Upper lobe of left lung (tissue), 4 donors: ENCODE measurements at regions not wholly inside any gene's neighbourhood (a gene's known extent, or its start where the extent isn't known, plus 50 kb on each side); places are given as distances from the start of the nearest gene placed in this dataset.

Experiments used
- EP300 ChIP-seq, 4 donors: sonication (generic); formaldehyde crosslinking; IDR thresholded peaks; one replicate each; pipeline ENCODE4 v1.5.1; 2017; ENCODE audit warnings: antibody characterized with exemption in 4 of 4, control low read depth in 2 of 4
- POLR2A ChIP-seq, 4 donors: fragments of 450-650 bp; IDR thresholded peaks; one replicate each; pipeline ENCODE4 v1.5.1; 2016 to 2017; ENCODE audit warnings: antibody characterized with exemption in 4 of 4, mild to moderate bottlenecking in 2 of 4
- TF ChIP-seq, protein P1 (sequence below), 6 experiments: fragments of 450-650 bp in 4 of 6; fragments of 200-600 bp in 2 of 6; sonication (generic) in 2 of 6; IDR thresholded peaks; one replicate each; pipeline ENCODE4 v1.5.1; 2016 to 2019; ENCODE audit warnings: antibody characterized with exemption in 6 of 6

DNA sequence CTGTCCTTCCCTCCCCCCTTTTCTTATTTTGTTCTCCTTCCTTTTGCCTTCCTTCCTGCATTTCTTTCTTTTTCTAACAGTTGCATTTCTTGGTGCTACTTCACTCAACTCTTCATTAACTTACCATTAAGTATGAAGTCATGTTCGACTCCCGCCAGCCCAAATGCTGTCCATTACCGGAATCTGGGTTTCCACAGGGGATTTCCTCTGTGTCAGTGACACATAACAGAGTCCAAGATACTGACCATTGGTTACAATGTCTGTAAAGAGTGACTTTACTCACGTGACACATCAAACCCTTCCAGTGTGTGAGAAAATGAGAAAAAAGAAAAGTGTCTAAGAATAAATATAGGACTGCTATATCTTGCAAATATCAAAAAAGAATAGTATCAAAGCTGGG, 500.0 kb upstream of the FRG1 start:
- TF ChIP-seq, protein P1, sequence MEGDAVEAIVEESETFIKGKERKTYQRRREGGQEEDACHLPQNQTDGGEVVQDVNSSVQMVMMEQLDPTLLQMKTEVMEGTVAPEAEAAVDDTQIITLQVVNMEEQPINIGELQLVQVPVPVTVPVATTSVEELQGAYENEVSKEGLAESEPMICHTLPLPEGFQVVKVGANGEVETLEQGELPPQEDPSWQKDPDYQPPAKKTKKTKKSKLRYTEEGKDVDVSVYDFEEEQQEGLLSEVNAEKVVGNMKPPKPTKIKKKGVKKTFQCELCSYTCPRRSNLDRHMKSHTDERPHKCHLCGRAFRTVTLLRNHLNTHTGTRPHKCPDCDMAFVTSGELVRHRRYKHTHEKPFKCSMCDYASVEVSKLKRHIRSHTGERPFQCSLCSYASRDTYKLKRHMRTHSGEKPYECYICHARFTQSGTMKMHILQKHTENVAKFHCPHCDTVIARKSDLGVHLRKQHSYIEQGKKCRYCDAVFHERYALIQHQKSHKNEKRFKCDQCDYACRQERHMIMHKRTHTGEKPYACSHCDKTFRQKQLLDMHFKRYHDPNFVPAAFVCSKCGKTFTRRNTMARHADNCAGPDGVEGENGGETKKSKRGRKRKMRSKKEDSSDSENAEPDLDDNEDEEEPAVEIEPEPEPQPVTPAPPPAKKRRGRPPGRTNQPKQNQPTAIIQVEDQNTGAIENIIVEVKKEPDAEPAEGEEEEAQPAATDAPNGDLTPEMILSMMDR (IDR thresholded peaks at IDR 0.05): no peak
- TF ChIP-seq POLR2A (IDR thresholded peaks at IDR 0.05) (no peak), EP300 (IDR thresholded peaks at IDR 0.05) (no peak)
